NCI-H345 (cell line): ENCODE measurements at regions not wholly inside any gene's neighbourhood (a gene's known extent, or its start where the extent isn't known, plus 50 kb on each side); places are given as distances from the start of the nearest gene placed in this dataset.

ENCODE experiments used
- DNase-seq: peaks from one replicate; lab custom pipeline; 2025; lab: John Stamatoyannopoulos, UW

DNA sequence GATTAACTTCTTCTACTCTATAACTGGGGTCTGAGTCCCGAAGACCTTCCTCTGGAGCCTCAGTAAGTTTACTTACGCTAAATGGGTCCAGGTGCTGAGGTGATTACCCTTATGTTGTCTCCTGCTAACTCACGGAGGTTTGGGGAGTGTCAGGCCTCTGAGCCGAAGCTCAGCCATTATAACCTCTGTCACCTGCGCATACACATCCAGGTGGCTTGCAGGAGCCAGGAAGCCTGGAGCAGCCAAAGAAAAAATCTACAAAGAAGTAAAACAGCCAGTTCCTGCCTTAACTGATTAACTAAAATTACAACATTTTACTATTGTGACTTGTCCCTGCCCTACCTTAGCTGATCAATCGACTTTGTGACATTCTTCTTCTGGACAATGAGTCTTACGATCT lies 350.7 kb downstream of the GLRX3 start:
- no peak for DNase-seq

DNA sequence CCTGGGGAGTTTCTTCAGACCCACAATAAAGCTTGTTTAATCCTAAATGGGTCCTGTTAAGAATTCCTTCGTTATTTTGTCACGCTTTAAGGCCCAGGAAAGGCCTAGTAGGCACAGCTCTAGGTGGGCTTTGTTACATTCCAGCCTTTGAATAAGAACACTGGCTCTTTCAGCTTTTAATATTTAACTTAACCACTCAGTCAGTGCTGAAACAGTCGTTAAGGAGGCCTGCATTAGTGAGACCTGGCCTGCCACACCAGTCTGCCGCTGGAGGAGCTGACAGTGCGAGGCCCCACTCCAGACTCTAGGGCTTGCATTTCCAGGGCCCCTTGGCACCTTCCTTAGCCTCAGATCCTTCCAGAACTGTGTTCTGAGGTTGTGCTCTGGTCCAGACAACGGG lies 351.4 kb downstream of the GLRX3 start:
- no peak for DNase-seq

DNA sequence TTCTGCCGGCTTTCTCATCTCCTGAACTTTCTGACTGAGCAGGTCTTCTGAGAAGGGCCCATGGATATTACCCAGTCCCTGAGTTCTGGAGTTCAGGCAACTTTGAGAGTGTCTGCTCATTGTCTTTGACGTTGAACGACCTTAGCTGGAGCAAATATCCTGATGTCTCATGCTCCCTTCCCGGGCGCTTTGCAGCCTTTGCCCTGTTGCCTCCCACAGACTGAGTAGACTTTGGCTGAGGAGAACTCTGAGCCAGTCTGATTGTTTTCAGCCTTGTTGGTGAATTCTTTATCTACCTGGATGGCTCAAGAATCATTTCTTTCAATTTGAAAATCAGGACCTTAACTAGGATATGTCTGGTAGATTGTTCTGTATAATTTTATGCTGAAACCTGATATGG lies 353.7 kb downstream of the GLRX3 start:
- no peak for DNase-seq

DNA sequence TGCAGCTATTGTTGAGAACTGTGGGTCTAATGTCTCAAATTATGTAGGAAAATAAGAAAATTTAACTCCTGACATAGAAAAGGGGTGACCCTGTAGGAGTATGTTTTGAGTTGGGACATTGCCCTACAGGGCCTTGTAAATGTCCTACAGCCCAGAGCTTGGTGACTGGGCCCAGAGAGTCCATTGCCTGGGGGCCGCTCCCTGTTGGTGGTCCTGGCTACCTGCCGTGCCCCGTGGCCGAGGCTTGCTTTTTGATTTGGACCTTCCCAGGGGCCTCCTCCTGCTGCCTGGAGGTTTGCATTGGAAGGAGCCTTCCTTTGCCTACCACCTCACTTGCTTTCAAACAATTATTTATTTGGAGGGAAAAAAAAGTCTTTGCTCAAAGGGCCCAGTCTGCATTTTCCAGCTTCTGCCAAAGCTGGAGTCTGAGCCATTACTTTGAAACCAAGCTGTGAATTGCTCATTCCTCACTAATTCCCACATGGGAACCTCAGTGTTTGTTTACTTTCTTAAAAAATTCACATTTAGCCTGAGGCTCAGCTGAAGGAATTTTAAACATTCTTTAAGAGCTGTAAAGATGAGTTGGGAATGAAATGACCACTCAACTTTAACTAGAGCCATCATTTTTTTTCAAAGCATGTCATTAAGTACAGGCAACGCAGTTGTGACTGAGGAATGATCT lies 355.0 kb downstream of the GLRX3 start:
- DNase-seq = no peak

DNA sequence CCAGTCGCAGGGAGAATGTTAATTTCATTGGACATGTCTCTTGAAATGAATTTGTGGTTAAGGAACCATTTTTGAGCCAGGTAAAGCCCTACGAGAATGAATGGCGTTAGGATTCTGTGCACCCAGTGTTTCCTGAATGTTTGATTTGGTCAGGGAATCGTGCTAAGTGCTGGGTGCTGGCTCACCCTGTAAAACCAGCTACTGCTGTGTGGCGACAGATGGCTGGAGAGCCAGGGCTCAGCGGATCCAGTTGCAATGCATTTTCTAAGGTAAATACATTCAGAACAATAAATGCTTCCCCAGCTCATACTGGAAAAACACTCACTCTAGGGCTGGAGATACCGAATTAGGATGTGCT lies 355.5 kb downstream of the GLRX3 start:
- DNase-seq = no peak

DNA sequence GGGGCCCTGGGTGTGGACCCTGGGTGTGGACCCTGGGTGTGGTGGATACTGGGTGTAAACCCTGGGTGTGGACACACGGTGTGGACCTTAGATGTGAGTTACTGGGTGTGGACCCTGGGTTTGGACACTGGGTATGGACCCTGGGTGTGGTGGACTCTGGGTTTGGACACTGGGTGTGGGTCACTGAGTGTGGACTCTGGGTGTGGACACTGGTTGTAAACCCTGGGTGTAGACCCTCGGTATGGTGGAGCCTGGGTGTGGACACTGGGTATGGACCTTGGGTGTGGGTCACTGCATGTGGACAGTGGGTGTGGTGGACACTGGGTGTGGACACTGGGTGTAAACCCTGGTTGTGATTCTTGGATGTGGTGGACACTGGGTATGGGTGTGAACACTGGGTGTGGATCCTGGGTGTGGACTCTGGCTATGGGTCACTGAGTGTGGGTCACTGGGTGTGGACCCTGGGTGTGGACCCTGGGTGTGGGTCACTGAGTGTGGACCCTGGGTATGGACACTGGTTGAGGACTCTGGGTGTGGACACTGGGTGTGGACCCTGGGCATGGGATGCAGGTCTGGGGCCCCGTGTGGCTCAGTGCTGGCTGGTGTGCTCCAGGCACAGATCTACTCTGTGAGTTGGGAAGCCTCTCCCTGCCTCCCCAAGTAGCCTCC lies 356.2 kb downstream of the GLRX3 start:
- DNase-seq = no peak

DNA sequence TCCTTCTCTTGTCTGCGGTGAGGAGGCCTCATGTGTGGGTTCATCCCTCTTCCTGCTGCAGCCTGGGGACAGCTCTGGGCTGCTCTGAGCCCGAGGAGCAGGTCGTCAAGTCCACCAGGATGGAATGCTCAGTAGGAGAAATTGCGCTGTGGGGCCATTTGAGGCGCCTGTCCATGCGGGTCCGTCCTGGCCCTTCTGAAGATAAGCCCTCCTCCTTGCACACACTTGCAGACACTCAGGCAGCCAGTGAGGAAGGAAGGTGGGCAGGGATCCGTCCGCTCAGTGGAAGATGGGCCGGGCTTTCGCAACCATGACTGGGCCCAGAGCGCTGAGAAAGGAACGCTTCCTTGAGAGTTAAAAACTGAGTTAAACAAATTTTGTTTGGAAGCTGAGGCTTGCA lies 356.8 kb downstream of the GLRX3 start:
- DNase-seq = no peak

DNA sequence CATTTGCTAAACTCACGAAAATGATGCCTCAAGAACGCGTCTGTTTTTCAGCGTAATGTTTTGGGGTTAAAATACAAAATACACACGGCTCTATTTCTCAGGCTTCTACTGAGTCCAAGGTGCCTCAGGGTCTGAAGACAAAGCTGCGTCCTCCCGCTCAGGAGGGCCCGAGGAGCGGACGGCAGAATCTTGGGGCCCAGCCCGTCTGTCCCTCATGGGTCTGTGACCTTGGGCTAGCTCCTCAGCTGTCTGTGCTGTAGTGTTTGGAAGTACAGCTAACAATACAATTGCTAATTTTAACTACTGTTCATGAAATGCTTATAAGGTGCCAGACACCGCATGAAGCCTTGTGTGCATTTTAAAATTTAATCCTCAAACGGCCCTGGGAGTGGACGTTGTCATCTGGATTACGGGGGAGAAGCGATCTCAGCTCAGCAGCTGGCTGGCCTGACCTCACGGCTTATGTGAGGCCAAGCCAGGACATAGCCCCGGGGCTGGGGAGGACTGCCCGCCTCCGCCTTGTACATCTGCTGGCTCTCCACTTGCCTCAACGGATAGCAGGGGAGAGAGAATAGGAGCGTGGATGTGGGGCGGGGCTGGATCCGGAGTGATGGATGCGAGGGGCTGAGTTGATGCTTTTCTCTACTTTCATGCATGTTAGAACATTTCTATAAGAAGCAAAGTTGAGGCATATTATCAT lies 357.4 kb downstream of the GLRX3 start:
- DNase-seq = no peak

DNA sequence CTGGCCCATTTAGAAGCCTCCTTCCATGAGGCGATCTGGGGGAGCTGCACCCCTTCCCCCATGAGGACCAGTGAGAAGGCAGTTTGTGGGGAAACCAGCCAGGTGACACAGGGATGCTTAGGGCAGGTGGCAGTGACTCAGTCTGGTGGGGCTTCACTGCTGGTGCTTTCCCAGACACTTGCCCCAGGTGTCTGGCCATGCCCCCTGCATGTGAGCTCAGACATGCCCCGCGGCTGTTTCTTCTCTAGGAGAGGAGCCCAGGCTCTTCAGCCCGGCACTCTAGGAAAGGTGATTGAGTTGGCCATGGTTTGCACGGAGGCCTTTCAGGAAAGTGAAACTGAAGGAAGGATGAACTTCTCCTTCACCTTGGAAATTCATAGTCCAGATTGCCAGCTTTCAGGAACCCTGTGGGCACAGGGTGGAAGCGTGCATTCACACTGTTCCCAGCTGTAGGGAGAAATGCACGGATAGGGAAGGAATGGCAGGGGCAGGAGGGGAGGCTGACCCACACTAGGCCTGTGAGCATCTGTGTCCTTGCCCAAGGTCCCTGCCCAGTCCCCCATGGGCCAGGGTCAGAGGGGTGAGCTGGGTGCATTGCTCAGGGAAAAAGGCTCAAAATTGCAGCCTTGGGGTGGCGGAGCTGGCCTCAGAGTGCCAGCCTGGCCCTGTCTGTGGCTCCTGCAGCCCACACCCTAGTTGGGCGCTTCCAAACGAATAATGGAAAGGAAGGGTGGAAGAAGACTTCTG lies 359.1 kb downstream of the GLRX3 start:
- no peak for DNase-seq

DNA sequence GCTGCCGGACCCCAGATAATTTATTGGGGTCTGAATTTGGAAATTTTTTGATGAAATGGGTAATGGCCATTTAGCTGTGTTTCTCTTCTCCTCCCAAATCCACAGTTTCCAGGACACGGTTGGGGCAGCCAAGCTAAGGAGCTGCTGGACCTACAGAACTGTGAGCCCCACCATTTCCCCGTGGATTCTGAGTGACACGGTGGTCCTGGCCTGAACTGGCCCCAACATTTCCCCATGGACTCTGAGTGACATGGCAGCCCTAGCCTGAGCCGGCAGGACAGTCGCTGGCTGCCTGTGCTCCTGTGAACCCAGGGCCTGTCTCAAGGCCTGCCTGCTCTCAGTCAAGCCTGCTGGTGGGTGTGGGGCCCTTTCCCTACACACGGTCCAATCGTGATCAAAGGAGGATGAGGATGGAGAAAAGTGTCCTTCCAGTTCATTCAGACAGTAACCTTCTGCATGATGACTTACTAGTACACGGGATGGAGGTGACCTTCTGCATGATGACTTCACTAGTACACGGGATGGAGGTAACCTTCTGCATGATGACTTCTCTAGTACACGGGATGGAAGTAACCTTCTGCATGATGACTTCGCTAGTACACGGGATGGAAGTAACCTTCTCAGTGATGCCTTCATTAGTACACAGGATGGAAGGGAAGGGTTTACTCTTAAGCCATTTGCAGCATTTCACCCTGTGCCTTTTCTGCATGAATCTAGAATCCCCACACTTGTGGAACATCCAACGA lies 359.9 kb downstream of the GLRX3 start:
- DNase-seq = no peak

DNA sequence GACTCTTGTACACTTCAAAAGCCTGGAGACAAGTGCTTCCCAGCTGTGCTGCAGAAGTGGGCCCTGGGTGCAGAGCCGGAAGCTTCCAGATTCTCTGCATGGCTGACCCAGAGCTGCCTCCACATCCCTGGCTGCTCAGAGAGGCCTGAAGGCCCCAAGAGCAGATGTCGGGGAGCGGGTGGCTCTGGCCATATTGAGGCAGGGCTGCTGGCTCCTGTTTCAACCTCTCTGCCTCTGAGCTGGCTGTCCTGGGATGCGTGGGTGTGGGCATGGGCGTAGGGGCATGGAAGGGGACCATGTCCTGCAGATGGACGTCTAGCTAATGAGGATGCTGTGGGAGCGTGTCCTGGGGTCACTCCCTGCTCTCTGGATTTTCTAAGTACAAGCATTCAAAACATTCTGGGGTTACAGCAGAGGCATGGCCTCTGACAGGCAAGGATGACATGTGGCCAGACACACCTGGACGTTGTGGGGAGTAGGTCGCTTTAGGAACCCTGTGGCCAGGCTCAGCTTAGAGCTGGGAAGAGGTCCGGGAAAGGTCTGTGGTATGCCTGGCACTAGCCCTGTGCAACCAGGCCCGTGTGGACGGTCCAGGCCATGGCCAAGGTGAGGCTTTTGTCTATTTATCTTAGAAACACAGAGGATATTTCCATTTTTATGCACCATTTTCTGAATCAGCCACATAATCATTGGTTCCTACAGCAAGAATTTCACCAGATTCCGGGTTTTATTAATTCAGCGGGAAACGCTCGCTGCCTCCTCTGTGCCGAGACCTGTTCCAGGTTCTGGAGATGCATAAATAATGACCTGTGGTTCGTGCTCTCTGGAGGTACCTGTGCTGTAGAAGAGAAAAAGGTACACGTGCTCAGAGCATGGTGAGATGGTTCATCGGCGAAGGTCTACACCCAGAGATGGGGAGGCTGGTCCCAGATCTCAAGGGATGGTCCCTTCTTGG lies 361.1 kb downstream of the GLRX3 start:
- no peak for DNase-seq

DNA sequence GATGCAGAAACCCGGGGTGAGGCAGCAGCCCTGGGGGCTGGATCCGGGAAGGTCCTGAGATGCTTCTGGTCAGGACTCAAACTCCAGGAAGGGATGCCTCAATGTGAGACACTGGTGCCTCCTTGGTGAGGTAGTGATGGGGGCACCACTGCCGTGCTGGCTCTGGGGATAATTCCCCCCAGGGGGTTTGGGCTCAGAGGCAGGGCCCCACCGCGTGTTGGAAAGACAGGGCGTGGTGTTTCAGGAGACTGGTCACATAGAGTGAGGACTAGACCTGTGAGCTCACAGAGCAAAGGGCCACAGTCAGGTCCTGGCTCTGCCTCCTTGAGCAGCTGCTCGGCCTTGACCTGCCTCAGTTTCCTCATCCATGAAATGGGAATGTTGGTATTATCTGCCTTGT lies 361.9 kb downstream of the GLRX3 start:
- no peak for DNase-seq

DNA sequence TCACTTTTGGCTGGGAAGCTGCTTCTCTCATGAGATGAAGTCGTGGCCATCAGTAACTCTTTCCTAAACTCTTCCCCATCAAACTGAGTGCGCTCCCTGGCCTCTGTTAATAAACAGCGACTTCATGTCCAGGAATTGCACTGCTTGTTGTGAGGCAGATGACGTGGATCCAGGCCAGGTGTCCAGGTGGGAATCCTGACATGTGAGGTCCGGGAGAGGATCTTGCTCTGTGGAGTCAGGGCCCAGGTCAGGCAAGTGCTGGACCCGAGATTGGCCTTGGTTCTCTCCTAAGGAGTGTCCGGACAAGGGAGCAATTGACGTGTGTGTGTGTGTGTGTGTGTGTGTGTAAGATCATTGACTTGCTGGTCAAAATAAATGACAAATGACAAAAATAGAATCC lies 362.7 kb downstream of the GLRX3 start:
- no peak for DNase-seq

DNA sequence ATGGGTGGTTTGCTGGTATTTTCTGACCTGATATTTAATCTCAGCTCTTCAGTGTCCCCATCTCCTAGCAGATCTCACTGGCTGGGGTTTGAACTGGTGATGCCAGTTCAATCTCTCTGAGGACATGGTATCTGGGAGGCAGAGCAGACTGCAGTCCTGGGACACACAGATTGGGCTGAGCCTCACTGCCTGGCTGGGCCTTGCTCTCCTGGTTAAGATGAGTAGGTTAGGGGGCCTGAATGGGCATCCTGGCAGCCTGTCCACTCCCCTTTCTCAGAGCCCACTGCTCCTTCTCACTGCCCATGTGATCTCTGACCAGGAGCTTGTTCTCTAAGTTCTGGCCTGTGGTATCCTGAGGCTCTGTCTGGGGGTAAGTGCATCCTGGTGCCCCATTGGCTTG lies 363.4 kb downstream of the GLRX3 start:
- no peak for DNase-seq

DNA sequence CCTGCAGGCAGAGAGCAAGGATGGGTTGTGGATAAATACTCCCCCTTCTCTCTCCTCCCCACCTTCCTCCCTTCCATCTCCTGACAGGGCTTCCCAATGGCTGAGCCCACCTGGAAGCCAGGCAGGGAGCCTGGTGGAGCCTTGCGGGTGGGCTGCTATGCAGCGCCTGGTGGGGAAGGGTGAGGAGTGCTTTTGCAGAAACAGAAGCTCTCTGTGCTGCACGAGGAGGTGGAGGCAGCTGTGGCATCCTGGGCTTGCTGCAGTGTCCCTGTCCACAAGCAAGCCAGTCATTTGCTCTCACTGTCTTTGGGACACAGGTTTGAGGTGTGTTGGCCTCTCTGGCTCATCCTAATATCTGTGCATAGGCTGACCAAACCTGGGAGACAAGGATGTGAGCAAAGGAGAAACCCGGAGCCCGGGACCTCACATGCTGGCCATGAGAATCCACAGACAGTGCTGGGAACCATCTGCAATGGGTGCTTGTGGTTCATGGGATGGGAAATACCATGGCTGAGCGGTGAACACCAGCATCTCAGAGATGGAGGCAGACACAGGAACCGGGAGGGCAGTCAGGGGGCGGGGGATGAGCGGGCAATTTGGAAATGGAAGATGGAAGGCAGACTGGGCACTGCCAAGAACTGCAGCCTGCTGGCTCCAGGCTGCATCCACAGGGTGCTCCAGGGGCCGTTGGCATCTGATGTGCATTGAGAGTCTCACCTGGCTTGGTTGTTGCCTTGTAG lies 364.2 kb downstream of the GLRX3 start:
- no peak for DNase-seq

DNA sequence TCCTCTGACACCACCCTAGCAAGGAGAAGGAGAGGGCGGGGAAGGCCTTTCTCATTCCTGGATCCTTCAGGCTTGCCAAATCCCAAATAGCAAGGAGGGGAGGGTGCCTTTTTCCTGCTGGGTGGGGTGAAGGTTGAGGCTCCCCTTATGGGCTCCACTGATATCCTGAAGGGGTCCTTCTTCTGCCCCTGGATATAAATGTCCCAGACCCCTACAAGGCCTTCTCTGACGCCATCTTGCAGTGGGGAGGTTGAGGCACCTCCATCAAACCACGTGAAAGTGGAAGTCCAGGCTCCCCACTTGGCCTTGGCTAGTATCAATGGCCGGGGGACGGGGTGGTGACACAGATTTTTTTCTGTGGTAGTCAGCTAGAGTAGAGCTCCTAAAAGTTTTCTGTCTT lies 371.3 kb downstream of the GLRX3 start:
- no peak for DNase-seq

DNA sequence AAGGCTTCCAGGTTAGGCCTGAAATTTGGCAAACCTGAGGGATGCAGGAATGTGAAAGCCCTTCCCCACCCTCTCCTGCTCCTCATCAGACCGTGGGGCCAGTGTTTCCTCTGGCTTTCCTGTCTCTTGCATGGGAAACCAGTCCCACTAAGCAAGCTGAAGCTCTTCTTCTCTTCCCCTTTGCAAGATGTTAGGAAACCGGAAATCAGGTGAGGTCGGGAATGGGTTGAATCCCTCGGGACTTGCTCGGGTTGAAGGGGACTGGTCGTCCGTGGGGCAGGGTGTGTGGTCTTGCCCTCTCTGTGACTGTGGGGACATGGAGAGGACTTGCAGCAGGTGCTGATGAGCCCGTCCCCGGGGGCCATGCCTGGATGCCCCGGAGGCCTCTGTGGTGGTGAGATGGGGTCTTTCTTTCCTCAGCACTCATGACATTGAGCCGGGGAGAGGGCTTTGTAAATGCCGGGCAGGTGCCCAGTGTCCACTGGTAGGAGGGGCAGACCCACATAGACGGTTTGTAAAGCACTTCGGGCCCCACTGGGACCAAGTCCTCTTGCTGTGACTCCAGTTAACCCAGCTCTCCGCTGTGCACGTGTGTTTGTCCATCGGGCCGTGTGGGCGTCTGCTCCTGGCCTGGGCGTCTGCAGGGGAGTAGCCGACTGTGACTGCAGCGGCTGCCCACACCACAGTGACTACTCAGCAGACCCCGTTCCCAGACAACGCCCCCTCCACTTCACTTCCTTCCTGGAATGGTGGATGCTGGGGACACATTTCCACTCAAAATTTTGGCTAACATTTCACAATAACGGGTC lies 373.9 kb downstream of the GLRX3 start:
- no peak for DNase-seq

DNA sequence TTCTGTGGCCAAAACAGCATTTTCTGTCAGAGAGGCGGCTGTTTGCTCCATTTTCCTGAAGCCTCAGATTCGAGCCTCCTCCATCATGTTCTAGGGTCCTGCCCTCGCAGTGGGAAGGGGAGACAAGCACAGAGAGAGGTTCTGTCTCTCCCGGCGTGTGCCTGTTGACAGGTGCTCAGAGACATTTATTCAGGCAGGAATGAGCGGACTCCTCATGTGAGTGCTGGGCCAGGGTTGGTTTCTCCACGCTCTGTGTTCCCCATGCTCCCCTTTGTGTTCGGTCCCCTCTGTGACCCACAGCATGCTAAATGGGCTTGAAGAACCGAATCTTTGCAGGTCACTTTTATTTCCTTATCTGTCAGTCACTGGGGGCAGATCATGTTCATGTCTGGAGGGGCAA lies 374.6 kb downstream of the GLRX3 start:
- DNase-seq = no peak

DNA sequence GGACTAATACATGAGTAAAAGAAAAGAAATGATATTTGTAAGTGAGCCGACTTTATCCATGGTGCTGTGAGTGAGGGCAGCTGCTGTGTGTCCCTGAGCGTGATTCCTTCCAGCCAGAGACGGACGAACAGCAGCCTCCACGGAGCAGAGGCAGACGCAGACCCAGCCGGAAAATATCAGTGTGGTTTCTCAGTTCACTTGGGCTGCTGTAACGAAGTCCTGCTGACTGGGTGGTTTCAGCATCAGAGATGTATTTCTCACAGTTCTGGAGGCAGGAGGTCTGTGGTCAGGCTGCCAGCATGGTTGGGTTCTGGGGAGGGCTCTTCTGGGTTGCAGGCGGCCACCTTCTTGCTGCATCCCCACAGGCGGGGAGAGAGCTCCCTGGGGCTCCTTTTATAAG lies 375.6 kb downstream of the GLRX3 start:
- DNase-seq = no peak
